G401 (cell line): ENCODE measurements at regions not wholly inside any gene's neighbourhood (a gene's known extent, or its start where the extent isn't known, plus 50 kb on each side); places are given as distances from the start of the nearest gene placed in this dataset.
"Not testable (repeated sequence)": the region's sequence is repeated elsewhere in the genome, so short reads cannot be mapped to it uniquely, and the experiment has no call there.

Source experiments
- DNase-seq: peaks from one replicate; pipeline ENCODE4 v3.0.0-alpha.2; 2015; ENCODE audit warnings: low spot score
- in situ Hi-C: cut with HindIII; loops from 2 replicates; pipeline ENCODE4 v1.10.0; 2016; ENCODE audit warnings: low sequenced_read_pairs, mixed read lengths

DNA sequence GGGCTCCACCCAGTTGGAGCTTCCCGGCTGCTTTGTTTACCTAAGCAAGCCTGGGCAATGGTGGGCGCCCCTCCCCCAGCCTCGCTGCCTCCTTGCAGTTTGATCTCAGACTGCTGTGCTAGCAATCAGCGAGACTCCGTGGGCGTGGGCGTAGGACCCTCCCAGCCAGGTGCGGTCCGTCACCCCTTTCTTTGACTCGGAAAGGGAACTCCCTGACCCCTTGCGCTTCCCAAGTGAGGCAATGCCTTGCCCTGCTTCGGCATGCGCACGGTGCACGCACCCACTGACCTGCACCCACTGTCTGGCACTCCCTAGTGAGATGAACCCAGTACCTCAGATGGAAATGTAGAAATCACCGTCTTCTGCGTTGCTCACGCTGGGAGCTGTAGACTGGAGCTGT, 254.4 kb upstream of the NMUR2 start:
- in situ Hi-C loops, DNase-seq: not testable (repeated sequence)

DNA sequence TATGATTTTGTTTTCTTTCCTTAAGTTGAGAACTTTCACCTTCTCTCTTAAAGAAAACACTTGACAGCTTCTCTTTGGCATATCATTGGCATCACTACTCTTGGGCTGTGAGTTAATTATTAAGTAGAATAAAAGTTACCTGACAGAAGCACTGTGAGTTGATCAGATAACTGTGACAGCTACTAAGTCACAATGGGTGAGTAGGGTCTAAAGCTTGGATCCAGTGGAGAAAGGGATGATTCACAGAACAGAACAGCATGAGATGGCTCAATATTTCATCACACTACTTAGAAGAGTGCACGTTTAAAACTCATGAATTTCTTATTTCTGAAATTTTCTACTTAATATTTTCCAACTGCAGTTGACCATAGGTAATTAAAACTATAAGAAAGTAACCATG, 268.5 kb upstream of the NMUR2 start:
- no peak for DNase-seq
- in situ Hi-C loops, result no loop called here

- DNase-seq, result no peak
- in situ Hi-C loops, result no loop called here
Measured at GRCh38 chr5:152674403-152674802, 269.3 kb upstream of the NMUR2 start.

DNA sequence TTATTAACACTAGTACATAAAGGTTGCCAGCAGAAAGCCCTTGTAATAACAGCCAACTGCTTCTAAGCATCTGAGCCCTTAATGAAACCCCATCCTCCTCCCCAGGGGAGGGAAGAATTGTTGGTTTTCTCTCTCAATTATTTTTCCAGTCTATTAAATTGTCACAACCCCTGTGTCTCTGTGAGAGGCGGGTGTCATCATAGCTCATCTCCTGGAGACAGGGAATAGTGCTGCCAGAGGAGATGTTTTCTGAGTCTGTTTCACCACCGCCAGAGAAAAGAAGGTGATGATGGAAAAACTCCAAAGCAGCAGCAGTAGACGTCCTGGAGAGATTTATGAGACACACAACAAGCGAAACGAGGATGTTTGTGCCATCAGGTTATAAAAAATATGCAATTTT, 271.1 kb upstream of the NMUR2 start:
- DNase-seq, result peak; percentile 17

DNA sequence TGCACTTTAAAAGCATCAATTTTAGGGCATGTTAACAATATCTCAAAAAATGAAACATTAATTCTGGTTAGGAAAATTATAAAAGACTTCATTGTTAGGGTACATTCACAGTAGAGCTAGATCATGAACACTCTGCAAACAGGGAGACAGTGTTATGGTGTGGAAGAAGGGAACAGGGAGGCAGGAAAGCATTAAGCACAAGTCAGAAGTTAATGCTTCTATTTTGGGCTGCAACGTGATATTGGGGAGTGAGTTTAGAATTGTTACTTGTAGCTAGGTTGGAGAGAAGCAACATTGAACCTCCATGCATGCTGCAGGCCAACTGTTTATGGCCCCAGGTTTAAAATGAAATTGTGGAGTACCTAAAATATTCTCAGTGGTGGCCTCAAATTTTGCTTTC, 278.1 kb upstream of the NMUR2 start:
- DNase-seq, result no peak
- in situ Hi-C loops, result no loop called here

More for the DNA sequence above, 271.1 kb upstream of the NMUR2 start:
- in situ Hi-C loops, result no loop called here

GRCh38 chr5:152686931-152687330, 281.9 kb upstream of the NMUR2 start:
- DNase-seq, result no peak
- in situ Hi-C loops, result no loop called here

- in situ Hi-C loops, result no loop called here
- DNase-seq, result no peak
Measured at GRCh38 chr5:152688561-152689249, 283.6 kb upstream of the NMUR2 start.

DNA sequence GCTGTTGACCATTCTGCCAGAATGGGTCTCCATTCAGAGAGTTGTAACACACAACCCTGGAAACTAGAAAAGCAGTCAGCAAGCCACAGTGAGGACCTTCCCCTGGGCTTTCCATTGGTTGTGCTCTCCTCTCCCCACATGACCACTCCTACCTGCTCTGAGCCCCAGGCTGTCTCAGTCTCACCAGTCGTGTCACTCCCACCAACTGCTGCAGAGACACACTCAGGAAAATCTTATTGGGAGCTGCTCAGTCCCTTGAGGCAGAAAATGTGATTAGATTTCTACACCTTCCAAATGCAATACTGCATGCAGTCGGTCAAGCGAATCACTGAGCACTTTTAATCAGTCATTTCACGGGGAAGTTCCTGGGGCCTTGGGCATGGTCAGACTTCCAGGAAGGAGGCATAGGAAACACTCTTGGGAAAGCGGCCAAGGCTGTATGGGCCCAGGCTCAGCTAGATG, 284.2 kb upstream of the NMUR2 start:
- in situ Hi-C loops, result no loop called here
- DNase-seq, result no peak

DNA sequence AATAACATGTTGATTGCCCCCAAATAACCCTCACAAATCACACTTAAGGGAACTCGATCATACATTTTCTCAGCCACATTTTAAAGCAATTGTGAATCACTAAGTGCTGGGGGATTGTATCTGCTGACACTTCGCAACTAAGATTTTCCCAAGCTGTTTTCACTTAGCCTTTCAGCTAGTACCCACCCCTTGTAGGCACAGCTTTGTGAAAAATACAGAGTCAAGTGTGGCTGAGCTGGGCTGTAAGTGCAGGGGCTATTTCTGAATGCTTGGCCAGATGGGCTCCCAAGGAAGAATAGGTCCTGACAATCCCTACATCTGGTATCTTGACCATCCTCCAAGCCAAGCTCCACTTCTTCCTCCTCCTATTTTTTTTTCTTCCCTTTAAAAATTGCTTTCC, 289.2 kb upstream of the NMUR2 start:
- in situ Hi-C loops, result no loop called here

GRCh38 chr5:152701305-152701949, 296.3 kb upstream of the NMUR2 start:
- in situ Hi-C loops, result no loop called here
- DNase-seq, result no peak

More for the DNA sequence above, 289.2 kb upstream of the NMUR2 start:
- DNase-seq, result no peak

- in situ Hi-C loops, result no loop called here
- DNase-seq, result no peak
Measured at GRCh38 chr5:152704286-152704685, 299.2 kb upstream of the NMUR2 start.

DNA sequence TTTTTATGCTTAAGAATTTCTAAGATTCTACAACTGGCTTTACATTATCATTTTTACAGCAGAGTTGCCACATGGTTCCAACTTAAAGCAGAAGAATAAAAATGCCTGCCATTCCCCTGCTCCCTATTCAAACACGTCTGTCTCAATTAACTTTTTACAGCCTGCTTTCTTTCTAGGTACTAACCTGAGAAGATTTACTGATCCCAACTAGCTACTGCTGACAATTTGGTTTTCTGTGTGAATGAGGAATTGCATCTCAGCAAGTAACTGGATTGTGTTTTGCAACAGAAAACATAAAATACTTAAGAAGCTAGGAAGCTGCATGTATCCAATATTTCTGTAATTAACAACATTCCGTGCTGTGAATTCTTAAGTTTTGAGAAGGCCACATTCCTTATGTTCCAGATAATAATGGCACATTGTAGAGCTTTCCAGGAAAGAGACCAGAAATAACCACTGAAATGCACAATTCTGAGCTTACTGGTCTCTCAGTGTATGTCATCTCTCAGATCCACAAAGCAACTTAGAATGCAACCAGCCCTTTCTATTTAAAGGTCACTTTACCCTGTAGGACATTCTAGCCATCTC, 306.8 kb upstream of the NMUR2 start:
- in situ Hi-C loops, result no loop called here

GRCh38 chr5:152717393-152717792, 312.3 kb upstream of the NMUR2 start:
- in situ Hi-C loops, result no loop called here
- DNase-seq, result no peak

More for the DNA sequence above, 306.8 kb upstream of the NMUR2 start:
- no peak for DNase-seq

DNA sequence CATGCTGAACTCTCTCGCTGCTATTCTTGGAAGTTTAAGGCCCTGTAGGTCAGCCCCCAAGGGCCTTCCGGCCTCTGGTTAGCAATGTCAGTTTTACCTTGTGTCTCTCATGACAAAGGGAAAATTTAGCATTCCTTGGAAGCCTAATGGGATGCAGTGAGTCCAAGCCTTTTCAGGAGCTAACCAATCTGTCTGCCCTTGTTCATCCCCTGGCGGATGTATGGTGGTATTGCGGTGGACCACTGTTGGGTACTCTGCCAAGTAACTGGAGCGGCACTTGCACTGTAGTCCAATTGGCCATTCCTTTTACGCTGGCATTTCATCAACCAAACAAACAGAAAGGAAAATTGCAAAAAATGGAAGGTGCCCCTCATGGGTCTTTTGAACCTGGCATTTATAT, 318.4 kb upstream of the NMUR2 start:
- DNase-seq, result no peak
- in situ Hi-C loops, result no loop called here

DNA sequence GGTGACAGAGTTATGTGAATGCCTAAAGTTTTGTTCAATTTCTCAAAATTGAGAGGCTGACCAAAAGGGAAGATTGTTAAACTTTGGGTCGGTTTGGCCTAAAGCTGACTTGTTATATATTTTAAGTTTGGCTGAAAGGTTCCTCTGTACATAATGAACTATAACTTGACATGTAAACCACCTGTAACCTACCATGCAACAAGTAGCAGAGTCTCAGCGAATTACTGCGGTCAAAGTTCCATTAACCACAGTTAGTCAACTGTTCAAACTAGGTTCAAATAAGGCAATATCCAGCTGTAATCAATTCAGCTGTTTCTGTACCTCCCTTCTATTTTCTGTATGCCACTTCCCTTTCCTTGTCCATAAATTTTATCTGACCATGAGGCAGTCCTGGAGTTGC, 325.1 kb upstream of the NMUR2 start:
- no peak for DNase-seq
- in situ Hi-C loops, result no loop called here

DNA sequence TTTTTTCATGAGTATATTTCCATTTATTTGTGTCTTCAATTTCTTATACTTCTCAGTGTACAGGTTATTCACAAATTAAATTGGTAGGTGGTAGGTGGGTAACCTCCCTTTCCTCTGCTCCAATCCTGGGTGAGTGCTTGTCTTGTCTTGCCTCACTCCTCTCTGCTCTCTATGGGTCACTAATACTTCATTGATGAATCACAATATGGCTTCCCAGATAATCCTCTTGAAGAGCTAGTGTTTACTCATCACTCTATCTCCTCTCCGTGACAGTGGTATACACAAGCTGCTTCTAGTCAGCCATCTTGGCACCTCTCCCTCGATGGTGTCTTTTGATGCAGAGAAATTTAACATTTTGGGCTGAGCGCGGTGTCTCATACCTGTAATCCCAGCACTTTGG, 331.8 kb upstream of the NMUR2 start:
- DNase-seq, result no peak
- in situ Hi-C loops, result no loop called here

- in situ Hi-C loops, result no loop called here
Measured at GRCh38 chr5:152739916-152740315, 334.8 kb upstream of the NMUR2 start.

DNA sequence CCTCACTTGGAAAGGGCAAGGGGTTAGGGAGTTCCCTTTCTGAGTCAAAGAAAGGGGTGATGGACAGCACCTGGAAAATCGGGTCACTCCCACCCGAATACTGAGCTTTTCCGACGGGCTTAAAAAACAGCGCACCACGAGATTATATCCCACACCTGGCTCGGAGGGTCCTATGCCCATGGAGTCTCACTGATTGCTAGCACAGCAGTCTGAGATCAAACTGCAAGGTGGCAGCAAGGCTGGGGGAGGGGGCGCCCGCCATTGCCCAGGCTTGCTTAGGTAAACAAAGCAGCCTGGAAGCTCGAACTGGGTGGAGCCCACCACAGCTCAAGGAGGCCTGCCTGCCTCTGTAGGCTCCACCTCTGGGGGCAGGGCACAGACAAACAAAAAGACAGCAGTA, 336.0 kb upstream of the NMUR2 start:
- DNase-seq, in situ Hi-C loops: not testable (repeated sequence)

More at GRCh38 chr5:152739916-152740315, 334.8 kb upstream of the NMUR2 start:
- no peak for DNase-seq

DNA sequence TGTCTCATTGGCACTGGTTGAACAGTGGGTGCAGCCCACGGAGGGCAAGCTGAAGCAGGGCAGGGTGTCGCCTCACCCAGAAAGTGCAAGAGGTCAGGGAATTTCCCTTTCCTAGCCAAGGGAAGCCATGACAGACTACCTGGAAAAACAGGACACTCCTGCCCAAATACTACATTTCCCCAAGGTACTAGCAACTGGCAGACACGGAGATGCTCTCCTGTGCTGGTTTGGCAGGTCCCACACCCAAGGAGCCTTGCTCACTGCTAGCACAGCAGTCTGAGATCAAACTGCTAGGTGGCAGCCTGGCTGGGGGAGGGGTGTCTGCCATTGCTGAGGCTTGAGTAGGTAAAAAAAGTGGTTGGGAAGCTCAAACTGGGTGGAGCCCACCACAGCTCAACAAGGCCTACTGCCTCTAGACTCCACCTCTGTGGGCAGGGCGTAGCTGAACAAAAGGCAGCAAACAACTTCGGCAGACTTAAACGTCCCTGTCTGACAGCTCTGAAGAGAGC, 382.7 kb upstream of the NMUR2 start:
- in situ Hi-C loops, DNase-seq: not testable (repeated sequence)

GRCh38 chr5:152801886-152802285, 396.8 kb upstream of the NMUR2 start:
- in situ Hi-C loops, result no loop called here
- no peak for DNase-seq
